IPS DF 4.7 (cell line): ENCODE measurements at regions not wholly inside any gene's neighbourhood (a gene's known extent, or its start where the extent isn't known, plus 50 kb on each side); places are given as distances from the start of the nearest gene placed in this dataset.

Experiments used
- DNase-seq: peaks from one replicate; pipeline ENCODE4 v3.0.0-alpha.2; 2013; ENCODE audit warnings: low spot score; ENCODE audit errors: extremely low read depth

DNA sequence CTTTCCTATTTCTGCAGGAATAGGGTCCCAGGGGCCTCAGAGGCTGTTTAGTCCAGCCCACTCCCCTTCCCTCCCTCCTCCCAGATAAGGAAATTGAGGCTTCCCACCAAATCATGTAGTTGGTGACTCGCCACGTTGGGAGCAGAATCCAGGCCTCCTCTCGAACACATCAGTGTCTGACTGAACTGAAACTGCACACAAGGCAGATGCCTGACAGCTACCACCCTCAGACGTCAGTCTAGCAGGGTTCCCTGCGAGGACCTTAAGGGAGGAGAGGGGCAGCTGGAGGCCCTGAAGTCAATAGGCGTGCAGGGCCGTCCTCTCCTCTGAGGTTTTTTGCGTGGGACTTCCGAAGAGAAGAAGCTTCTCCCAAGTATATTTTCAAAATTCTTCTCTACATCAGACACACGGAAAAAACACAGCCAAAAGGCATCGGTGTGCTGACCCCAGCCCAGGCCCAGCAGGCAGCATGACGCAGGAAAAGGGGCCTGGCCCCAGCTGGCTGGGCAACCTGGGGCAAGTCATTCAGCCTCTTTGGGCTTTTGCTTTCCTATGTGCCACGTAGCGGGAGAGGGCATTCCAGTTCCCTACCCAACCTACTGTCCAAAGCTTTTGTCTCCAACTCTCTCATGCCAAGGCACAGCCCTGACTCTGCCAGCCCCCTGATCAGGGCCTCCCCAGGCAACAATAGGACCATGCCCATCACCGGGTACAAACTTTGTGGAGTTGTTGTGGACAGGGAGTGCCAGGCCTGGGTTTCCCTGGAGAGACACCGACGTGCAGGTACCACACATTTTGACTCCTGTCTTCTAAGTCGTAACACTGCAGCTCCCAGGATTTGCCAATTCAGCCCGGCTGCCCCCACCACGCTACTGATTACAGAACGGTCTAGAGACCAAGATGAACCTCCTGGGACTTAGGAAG is 283.1 kb downstream of the XXYLT1 start:
- no peak for DNase-seq

- no peak for DNase-seq
These were observed 282.3 kb downstream of the XXYLT1 start for GRCh38 chr3:194988495-194989165.

DNA sequence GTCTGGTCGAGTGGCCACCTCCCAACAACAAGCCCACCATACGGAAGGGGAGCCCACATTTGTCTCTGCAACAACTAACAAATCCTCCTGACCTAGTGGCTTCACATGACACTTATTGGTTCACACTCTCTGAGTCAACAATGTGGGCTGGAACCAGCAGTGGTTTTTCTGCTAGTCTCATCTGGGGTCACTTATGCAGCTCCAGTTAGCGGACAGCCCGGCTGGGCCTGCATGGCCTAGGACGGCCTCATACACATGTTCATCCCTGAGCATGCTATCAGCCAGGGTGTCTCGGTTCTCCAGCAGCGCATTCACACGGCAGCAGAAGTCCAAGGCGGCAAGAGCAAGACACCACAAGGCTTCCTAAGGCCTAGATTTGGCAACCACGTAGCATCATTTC is 281.7 kb downstream of the XXYLT1 start:
- DNase-seq = no peak

DNA sequence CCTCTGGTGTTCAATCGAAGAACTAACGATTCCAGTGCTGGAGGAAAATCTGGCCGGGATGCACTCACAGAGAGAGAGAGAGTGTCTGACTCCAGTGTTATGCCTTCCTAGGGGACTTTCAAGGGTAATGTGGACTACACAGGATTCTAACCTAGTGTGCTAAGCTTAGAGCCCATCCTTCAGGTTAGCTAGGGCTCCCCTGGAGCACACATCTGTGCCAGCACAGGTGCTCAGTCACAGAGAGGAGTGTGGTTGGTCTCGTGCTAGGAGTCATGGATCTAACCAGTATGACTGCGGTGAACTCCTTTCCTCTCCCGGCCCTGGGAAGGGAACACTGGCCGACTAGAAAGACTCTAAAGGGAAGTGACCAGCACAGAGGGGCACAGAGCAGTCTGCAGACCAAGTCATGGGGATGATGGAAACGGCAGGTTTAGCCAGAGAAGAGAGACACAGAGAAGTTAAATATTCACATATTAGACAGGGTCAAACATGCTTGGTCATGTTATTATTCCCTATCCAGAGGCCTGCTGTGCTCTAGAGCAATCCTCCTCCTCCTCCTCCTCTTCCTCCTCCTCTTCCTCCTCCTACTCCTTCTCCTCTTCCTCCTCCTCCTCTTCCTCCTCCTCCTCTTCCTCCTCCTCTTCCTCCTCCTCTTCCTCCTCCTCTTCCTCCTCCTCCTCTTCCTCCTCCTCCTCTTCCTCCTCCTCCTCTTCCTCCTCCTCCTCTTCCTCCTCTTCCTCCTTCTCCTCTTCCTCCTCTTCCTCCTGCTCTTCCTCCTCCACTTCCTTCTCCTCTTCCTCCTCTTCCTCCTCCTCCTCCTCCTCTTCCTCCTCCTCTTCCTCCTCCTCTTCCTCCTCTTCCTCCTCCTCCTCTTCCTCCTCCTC is 280.3 kb downstream of the XXYLT1 start:
- DNase-seq = no peak

DNA sequence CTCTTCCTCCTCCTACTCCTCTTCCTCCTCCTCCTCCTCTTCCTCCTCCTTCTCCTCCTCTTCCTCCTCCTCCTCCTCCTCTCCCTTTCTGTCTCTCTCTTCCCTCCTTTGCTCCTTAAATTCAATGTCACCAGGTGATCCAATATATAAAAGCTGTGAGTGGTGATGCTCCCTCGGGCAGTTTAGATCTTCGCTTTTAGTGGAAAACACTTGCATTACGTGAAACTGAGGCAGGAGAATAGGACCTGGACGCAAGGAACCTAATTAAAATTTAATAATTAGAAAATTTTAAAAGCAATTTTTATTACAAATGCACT is 279.7 kb downstream of the XXYLT1 start:
- DNase-seq = no peak

GRCh38 chr3:194993896-194994295 is 277.1 kb downstream of the XXYLT1 start:
- no peak for DNase-seq

- DNase-seq = no peak
These were observed 276.4 kb downstream of the XXYLT1 start for GRCh38 chr3:194994551-194994981.

DNA sequence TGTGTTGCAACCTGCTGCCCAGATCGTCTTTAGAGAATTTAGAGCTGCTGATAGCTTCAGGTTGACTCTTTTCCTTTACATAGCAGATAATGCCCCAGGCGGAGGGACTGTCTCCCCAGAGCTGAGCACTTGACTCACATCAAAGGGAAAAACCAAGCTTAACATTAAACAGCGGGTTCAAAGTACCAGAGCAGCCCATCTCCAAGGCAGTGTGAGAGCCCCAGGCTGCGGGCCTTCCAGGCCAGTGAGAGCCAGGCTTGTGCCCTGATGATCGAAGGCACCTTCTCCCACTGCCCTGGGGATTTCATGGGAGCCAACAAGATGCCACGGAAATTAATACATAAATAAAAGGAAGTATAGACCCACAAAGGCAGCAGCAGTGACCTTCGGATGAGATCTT is 275.6 kb downstream of the XXYLT1 start:
- no peak for DNase-seq

GRCh38 chr3:194995922-194996321 is 275.0 kb downstream of the XXYLT1 start:
- no peak for DNase-seq

- no peak for DNase-seq
These were observed 274.2 kb downstream of the XXYLT1 start for GRCh38 chr3:194996746-194997145.

DNA sequence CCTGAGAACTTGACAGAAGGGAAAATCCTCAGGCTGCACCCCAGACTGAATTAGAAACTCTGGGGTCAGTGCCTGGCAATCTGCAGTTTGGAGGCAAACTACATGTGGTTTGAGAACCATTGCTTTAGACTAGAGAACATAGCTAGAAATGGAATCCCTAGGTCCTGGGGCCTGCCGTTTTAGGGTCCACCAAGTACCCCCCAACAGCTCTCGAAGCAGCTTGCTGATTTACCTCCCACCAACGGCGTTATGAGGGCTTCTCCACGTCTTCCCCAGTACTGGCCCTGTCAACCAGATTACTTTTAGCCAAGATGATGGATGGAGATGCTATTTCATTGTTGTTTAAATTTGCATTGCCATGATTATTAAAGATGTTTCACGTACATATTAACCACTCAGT is 272.5 kb downstream of the XXYLT1 start:
- no peak for DNase-seq

GRCh38 chr3:194998948-194999347 is 272.0 kb downstream of the XXYLT1 start:
- no peak for DNase-seq

DNA sequence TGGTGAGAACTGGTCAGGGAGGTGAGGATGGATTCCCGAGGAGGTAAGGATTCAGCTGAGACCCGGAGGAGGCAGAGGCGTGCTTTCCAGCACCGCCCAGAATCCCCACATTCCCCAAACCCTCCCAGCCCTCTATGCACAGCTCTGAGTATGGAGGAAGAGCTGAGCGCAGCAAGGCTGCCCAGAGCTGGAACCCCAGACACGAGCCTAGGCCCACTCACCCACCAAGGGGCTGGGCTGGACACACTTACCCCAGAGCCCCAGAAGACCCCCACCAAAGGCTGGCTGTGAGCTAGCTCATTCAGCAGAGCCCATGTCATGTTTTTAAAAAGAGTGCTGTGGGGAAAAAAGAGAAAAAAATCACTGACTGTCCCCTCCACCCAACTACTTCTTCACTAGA is 271.5 kb downstream of the XXYLT1 start:
- DNase-seq = no peak

DNA sequence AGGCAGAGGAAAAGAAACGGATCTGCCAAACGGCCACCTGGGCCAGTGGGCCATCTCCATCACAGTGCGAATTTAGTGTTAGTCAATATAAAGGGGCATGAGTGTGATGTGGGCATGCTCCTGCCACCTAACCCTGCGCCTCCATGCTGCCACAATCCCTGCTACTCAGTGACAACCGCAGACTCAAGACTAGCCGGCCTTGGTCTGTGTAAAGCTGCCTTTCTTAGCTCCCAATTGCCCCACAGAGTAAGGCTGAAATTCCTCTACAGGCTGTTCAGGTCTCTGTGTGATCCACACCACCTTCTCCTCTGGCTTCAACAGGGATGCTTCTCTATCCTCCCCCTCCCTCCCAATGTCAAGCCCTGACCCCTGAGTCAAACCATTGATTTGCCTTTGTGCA is 269.7 kb downstream of the XXYLT1 start:
- DNase-seq = no peak

DNA sequence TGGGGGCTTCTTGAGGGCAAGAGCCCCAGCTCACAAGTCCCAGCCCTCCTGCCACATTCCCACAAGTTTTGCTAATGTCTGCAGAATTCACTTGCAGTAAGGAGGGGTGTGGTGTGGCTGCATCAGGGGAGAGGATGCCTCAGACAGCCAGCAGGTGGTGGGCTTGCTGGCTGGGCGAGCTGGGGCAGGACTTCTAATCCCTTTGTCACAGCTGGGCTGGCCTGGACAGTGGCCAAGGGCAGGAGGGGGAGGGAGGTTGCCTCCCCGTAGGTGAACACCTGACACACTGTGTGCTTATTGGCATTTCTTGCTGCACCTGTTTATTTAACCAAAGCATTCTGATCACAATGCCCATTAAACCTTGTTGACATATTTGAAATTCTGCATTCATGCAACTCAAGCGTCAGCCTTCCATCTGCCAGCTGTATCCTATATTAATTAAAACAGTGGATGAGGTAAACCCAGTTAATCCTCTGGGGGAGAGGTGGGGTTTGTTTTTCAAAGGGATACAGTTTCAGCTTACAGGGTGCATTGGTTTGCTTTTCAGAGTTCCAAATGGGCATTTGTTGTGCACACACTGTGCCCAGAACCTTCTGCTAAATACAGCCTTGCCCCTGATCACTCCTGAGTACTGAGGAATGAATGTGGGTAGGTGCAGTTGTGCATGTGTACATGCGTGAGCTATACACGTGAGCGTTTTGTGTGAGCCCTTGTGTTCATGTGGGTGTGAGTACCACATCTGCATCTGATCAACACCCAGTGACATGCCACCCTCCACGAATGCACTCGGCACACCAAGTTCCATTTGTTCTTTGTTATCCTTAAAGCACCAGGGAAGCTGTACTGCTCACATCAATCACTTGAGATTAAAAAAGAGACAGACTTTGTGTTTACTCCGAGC is 268.7 kb downstream of the XXYLT1 start:
- no peak for DNase-seq

DNA sequence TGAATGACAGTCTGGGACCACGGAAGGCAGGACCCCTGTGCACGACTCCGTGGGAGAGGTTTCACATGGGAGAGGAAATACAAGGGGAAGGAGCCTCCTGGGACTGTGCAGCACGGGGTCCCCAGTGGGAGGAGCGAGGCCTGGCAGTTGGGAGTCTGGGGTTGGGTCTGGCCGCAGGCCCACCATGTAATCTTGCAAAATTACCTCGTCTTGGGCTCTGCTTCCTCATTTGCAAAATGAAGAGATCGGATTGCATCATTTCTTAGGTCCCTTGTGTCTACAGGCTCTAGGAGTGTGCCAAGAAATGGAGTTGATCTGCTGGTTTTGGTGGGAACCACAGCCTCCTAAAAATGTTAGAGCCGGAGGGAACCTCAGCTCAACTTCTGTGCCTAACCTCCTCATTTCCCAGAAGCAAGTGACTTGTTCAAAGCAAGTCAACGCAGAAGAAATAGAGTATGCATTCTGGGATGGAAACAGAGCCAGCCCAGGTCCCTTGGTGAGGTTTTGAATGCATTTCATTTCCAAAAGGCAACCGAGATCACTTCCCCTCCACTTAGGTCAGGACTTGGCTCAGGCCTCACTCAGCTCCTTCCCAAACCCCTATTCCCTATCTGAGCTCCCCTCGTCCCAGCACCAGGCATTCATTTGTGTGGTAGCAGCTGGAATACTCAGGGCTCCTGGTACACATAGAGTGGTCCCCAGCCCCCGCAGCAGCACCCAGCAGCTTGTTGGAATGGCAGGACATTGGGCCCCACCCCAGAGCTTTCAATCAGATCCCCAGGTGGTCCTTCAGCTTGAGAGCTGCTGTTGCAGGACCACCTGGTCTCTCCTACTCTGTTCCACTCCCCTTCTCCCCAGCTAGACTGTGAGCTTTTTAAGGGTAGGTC is 267.7 kb downstream of the XXYLT1 start:
- no peak for DNase-seq

DNA sequence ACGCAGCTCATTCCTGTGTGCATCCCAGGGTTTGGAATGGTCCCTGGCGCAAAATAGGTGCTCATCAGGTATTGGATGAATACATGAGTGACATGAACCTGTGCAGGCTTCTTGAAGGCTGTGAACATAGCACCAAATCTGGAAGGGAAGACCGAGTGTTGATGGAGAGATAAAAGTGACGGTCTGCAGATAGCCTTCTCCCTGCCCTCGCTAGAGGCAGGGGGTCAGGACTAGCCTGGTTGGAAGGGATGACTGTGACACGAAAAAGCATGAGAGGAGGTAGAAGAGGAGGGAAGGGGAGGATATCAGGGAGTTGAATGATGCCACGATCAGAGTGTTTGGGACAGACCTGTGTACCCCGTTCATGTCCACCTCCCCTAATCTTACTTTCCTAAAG is 267.1 kb downstream of the XXYLT1 start:
- no peak for DNase-seq

GRCh38 chr3:195004512-195005250 is 266.3 kb downstream of the XXYLT1 start:
- DNase-seq = no peak

DNA sequence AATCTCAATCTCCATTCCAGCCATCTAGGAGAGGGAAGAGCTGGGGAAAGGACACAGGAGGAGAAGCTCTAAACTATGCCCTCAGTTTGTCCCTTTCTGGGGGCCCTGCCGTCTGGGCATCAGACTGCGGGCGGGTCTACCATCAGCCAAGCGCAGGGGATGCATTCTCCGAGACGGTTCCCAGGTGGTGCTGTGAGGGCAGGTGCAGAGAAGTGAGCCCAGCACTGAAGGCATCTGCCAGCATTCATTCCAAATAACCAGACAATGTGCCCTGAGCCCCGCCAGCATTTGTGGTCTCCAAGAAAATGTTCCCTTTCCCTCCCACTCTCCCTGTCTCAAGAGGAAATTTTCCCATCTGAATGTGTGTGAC is 265.7 kb downstream of the XXYLT1 start:
- DNase-seq = no peak
